ENCODE measurements at regions not wholly inside any gene's neighbourhood (a gene's known extent, or its start where the extent isn't known, plus 50 kb on each side); places are given as distances from the start of the nearest gene placed in this dataset.

DNA sequence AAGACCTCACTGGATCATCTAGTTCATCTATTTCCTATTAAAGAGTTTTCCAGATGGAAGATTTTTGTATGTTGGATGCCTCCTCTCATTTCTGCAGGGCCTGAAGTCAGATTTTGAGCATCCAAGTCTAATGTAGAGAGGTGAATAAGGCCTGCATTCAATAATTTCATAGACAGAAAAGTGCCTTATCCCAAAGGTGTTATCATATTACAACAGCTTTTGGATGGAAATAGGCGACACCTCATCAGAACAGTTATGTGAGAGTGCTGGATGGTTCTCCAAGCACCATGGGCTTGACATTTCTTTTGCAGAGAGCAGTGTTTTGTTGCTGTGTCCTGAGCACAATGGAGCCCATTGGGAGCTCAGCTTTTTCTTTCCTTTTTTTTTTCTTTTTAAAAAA lies 162.4 kb upstream of the MEOX2 start:
- Mint-ChIP-seq H3K9me3 (peaks cover 2 to 15% (median 9%) of the 10 kb centered on the region in 3 donors), H3K27me3 (no peaks in the 10 kb centered on the region), H3K36me3 (no peaks in the 10 kb centered on the region), H3K4me3 (no peak overlapping the region), H3K27ac (no peak overlapping the region), H3K4me1 (no peaks in the 10 kb centered on the region)
- H3K9me3 ChIP-seq = no peaks in the 10 kb centered on the region
- no CpG with 5 or more reads among the region's 1 CpG for WGBS (ENCODE audit: insufficient coverage)
- no peak overlapping the region for H3K4me3 ChIP-seq (ENCODE audit: control insufficient read depth in 1 of 2, extremely low read depth in 1 of 2, low read length in 1 of 2)
- DNase-seq (no peak), ATAC-seq (replicated peaks in 1 of 4) (no peak)
- no peak overlapping the region for H3K27ac ChIP-seq (ENCODE audit: low read length)
- no peaks in the 10 kb centered on the region for H3K27me3 ChIP-seq (replicated peaks in 1 of 2; ENCODE audit: control insufficient read depth in 2 of 2, extremely low read depth in 1 of 2, insufficient read depth in 2 of 2, low read length in 1 of 2)
- no peaks in the 10 kb centered on the region for H3K4me1 ChIP-seq (ENCODE audit: control insufficient read depth in 1 of 2, extremely low read depth in 1 of 2, insufficient read depth in 2 of 2, low read length in 2 of 2)
- CTCF ChIA-PET = no interaction called here
- POLR2A ChIA-PET = no interaction called here
- H3K36me3 ChIP-seq (ENCODE audit: control insufficient read depth in 2 of 2, extremely low read depth in 1 of 2, insufficient read depth in 1 of 2, low read length in 1 of 2) = no peaks in the 10 kb centered on the region

DNA sequence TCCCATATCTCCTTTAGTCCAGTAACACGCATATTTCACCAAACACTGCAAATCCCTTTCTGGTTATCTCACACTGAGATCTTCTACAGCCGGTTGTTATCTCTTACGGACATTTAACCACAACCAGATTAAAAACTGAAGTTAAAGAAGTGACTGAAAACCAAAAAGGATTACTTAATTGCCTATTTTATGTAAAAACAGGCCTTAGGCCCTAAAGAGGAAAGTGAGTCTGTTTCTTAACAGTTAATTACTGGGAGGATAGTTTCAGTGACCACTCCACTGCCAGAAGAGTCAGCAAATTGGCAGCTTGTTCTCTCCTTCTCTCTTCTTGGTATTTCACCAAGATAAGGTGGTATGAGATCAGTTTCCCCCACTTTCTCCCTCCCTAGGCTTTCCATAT lies 161.9 kb upstream of the MEOX2 start:
- no peaks in the 10 kb centered on the region for H3K27me3 ChIP-seq (replicated peaks in 1 of 2; ENCODE audit: control insufficient read depth in 2 of 2, extremely low read depth in 1 of 2, insufficient read depth in 2 of 2, low read length in 1 of 2)
- H3K4me3 Mint-ChIP-seq = no peak overlapping the region
- no peaks in the 10 kb centered on the region for H3K4me1 Mint-ChIP-seq
- no peak overlapping the region for H3K4me3 ChIP-seq (ENCODE audit: control insufficient read depth in 1 of 2, extremely low read depth in 1 of 2, low read length in 1 of 2)
- no peaks in the 10 kb centered on the region for H3K27me3 Mint-ChIP-seq
- no peak overlapping the region for H3K27ac ChIP-seq (ENCODE audit: low read length)
- no peaks in the 10 kb centered on the region for H3K36me3 Mint-ChIP-seq
- H3K27ac Mint-ChIP-seq = no peak overlapping the region
- WGBS (ENCODE audit: insufficient coverage) = no CpG with 5 or more reads among the region's 3 CpGs
- CTCF ChIA-PET = no interaction called here
- no peak for ATAC-seq (replicated peaks in 1 of 4)
- H3K9me3 Mint-ChIP-seq = peaks cover 2 to 14% (median 11%) of the 10 kb centered on the region in 3 donors
- no peaks in the 10 kb centered on the region for H3K9me3 ChIP-seq
- H3K36me3 ChIP-seq (ENCODE audit: control insufficient read depth in 2 of 2, extremely low read depth in 1 of 2, insufficient read depth in 1 of 2, low read length in 1 of 2) = no peaks in the 10 kb centered on the region
- POLR2A ChIA-PET = no interaction called here
- H3K4me1 ChIP-seq (ENCODE audit: control insufficient read depth in 1 of 2, extremely low read depth in 1 of 2, insufficient read depth in 2 of 2, low read length in 2 of 2) = no peaks in the 10 kb centered on the region
- no peak for DNase-seq

DNA sequence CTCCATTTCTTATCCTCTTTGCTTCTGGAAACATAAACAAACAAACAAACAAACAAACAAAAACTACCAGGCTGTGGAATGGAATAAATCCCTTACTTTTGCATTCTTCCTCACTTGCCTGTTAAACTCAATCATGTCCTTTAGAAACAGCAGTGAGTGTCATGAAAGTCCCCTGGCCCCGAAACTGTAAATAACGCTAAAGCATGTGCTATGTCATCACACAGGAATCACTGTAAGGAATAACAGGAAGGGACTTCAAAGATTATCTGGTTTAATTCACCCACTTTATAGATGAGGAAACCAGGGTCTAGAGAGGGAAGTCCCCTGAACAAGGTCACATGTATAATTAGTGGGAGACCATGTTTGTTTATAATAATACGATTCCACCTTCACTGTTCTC lies 159.4 kb upstream of the MEOX2 start:
- ChIA-PET CTCF (no interaction called here), POLR2A (no interaction called here)

DNA sequence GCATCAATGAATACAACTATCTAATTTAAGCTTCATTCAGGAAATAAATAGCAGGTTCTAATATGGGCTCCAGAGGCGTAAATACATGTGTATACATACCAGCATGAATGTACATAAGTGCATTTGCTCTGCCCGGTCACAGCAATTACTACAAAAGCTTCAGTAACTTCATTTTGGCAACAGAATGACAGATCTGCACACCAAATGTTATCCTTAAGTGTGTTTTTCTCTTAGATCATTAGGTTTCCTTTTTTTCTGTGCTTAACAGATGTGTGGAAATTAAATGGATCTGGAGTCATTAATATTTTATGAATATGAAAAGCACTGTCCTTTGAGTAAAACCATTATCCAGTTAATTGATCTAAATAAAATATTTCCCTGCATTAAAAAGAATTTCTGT lies 159.0 kb upstream of the MEOX2 start:
- H3K27me3 ChIP-seq (replicated peaks in 1 of 2; ENCODE audit: control insufficient read depth in 2 of 2, extremely low read depth in 1 of 2, insufficient read depth in 2 of 2, low read length in 1 of 2) = no peaks in the 10 kb centered on the region
- H3K9me3 ChIP-seq = no peaks in the 10 kb centered on the region
- H3K27ac Mint-ChIP-seq = no peak overlapping the region
- H3K27ac ChIP-seq (ENCODE audit: low read length) = no peak overlapping the region
- H3K4me1 ChIP-seq (ENCODE audit: control insufficient read depth in 1 of 2, extremely low read depth in 1 of 2, insufficient read depth in 2 of 2, low read length in 2 of 2) = no peaks in the 10 kb centered on the region
- H3K27me3 Mint-ChIP-seq = no peaks in the 10 kb centered on the region
- DNase-seq (no peak), ATAC-seq (replicated peaks in 1 of 4) (no peak)
- POLR2A ChIA-PET = no interaction called here
- H3K36me3 Mint-ChIP-seq = no peaks in the 10 kb centered on the region
- CTCF ChIA-PET = no interaction called here
- H3K9me3 Mint-ChIP-seq = peaks cover 0 to 11% (median 9%) of the 10 kb centered on the region in 3 donors
- no peak overlapping the region for H3K4me3 ChIP-seq (ENCODE audit: control insufficient read depth in 1 of 2, extremely low read depth in 1 of 2, low read length in 1 of 2)
- H3K4me1 Mint-ChIP-seq = no peaks in the 10 kb centered on the region
- WGBS (ENCODE audit: insufficient coverage) = 100% methylated on average over 1 of the region's 2 CpGs
- H3K36me3 ChIP-seq (ENCODE audit: control insufficient read depth in 2 of 2, extremely low read depth in 1 of 2, insufficient read depth in 1 of 2, low read length in 1 of 2) = no peaks in the 10 kb centered on the region
- H3K4me3 Mint-ChIP-seq = no peak overlapping the region

More for the DNA sequence above, 159.4 kb upstream of the MEOX2 start:
- H3K4me1 ChIP-seq (ENCODE audit: control insufficient read depth in 1 of 2, extremely low read depth in 1 of 2, insufficient read depth in 2 of 2, low read length in 2 of 2) = no peaks in the 10 kb centered on the region
- H3K27ac Mint-ChIP-seq = no peak overlapping the region
- no peak overlapping the region for H3K27ac ChIP-seq (ENCODE audit: low read length)
- H3K27me3 ChIP-seq (replicated peaks in 1 of 2; ENCODE audit: control insufficient read depth in 2 of 2, extremely low read depth in 1 of 2, insufficient read depth in 2 of 2, low read length in 1 of 2) = no peaks in the 10 kb centered on the region
- H3K4me3 Mint-ChIP-seq = no peak overlapping the region
- H3K9me3 ChIP-seq = no peaks in the 10 kb centered on the region
- DNase-seq = no peak
- no peak overlapping the region for H3K4me3 ChIP-seq (ENCODE audit: control insufficient read depth in 1 of 2, extremely low read depth in 1 of 2, low read length in 1 of 2)
- ATAC-seq (replicated peaks in 1 of 4) = no peak
- no peaks in the 10 kb centered on the region for H3K27me3 Mint-ChIP-seq
- H3K9me3 Mint-ChIP-seq = peaks cover 0 to 11% (median 9%) of the 10 kb centered on the region in 3 donors
- no peaks in the 10 kb centered on the region for H3K4me1 Mint-ChIP-seq
- no peaks in the 10 kb centered on the region for H3K36me3 Mint-ChIP-seq
- no CpG with 5 or more reads among the region's 3 CpGs for WGBS (ENCODE audit: insufficient coverage)
- H3K36me3 ChIP-seq (ENCODE audit: control insufficient read depth in 2 of 2, extremely low read depth in 1 of 2, insufficient read depth in 1 of 2, low read length in 1 of 2) = no peaks in the 10 kb centered on the region

DNA sequence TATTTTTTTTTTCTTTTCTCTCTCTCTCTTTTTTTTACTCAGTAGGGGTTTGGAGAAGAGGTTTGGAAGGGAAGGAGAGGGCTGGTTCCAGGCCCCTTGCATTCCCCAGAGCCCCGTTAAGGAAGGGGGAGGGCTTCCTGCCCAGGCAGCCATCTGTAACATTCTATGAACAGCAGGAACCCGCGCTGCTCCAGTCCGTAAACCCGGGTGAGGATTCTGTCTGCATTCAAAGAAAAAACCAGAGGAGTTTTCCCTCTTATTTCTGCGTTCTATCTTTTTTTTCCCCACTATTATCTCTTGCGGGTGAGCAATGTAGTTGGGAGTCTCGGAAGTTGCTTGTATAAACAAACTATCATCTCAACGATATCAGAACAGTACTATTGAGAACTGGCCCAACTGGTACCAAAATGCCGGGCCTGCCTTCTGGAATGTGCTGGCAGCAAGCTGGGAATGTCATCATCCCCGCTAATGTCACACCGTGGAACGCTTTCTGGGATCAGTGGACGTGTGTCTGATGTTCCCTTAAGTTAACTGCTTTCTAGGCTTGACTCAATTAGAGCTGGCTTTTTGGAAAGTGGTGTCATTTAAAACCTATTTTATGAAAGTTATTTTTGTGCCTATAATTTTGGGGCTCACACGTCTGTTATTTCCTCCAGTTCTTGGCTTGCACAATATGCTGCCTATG lies 153.1 kb upstream of the MEOX2 start:
- WGBS (ENCODE audit: insufficient coverage) = 58% methylated on average over 2 of the region's 15 CpGs
- H3K27me3 ChIP-seq (replicated peaks in 1 of 2; ENCODE audit: control insufficient read depth in 2 of 2, extremely low read depth in 1 of 2, insufficient read depth in 2 of 2, low read length in 1 of 2) = no peaks in the 10 kb centered on the region
- ChIA-PET POLR2A (no interaction called here), CTCF (no interaction called here)
- no peaks in the 10 kb centered on the region for H3K36me3 Mint-ChIP-seq
- no peaks in the 10 kb centered on the region for H3K9me3 ChIP-seq
- H3K27me3 Mint-ChIP-seq = no peaks in the 10 kb centered on the region
- no peak overlapping the region for H3K4me3 Mint-ChIP-seq
- no peak overlapping the region for H3K27ac Mint-ChIP-seq
- ATAC-seq (replicated peaks in 1 of 4) (no peak), DNase-seq (no peak)
- peaks cover under 1 to 11% (median 4%) of the 10 kb centered on the region in 3 donors for H3K9me3 Mint-ChIP-seq
- no peaks in the 10 kb centered on the region for H3K4me1 Mint-ChIP-seq
- no peak overlapping the region for H3K27ac ChIP-seq (ENCODE audit: low read length)
- no peaks in the 10 kb centered on the region for H3K4me1 ChIP-seq (ENCODE audit: control insufficient read depth in 1 of 2, extremely low read depth in 1 of 2, insufficient read depth in 2 of 2, low read length in 2 of 2)
- H3K36me3 ChIP-seq (ENCODE audit: control insufficient read depth in 2 of 2, extremely low read depth in 1 of 2, insufficient read depth in 1 of 2, low read length in 1 of 2) = no peaks in the 10 kb centered on the region
- no peak overlapping the region for H3K4me3 ChIP-seq (ENCODE audit: control insufficient read depth in 1 of 2, extremely low read depth in 1 of 2, low read length in 1 of 2)

DNA sequence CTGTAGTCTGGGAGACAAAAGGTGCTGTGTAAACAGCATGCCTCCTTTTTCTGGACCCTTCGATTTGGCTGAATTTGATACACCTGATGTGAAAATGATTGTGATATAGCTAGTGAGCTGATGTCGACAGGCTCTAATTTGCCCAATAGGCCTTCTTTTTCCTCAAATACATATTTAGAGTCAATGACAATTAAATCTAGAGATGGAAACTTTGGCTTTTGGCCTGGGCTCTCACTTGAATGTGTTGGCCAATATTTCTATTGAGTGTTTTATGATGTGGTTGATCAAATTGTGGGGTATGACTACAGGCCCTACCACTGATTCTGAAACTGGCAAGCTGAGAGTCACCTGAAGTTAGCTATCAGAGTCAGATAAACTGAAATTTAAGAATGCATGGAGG lies 151.8 kb upstream of the MEOX2 start:
- H3K27ac ChIP-seq (ENCODE audit: low read length) = no peak overlapping the region
- DNase-seq = no peak
- peaks cover 0 to 4% (median 3%) of the 10 kb centered on the region in 3 donors for H3K9me3 Mint-ChIP-seq
- H3K4me1 ChIP-seq (ENCODE audit: control insufficient read depth in 1 of 2, extremely low read depth in 1 of 2, insufficient read depth in 2 of 2, low read length in 2 of 2) = no peaks in the 10 kb centered on the region
- no CpG with 5 or more reads among the region's 2 CpGs for WGBS (ENCODE audit: insufficient coverage)
- no peaks in the 10 kb centered on the region for H3K4me1 Mint-ChIP-seq
- ChIA-PET CTCF (no interaction called here), POLR2A (no interaction called here)
- H3K4me3 ChIP-seq (ENCODE audit: control insufficient read depth in 1 of 2, extremely low read depth in 1 of 2, low read length in 1 of 2) = no peak overlapping the region
- no peaks in the 10 kb centered on the region for H3K9me3 ChIP-seq
- no peaks in the 10 kb centered on the region for H3K36me3 Mint-ChIP-seq
- no peaks in the 10 kb centered on the region for H3K36me3 ChIP-seq (ENCODE audit: control insufficient read depth in 2 of 2, extremely low read depth in 1 of 2, insufficient read depth in 1 of 2, low read length in 1 of 2)
- no peaks in the 10 kb centered on the region for H3K27me3 Mint-ChIP-seq
- no peaks in the 10 kb centered on the region for H3K27me3 ChIP-seq (replicated peaks in 1 of 2; ENCODE audit: control insufficient read depth in 2 of 2, extremely low read depth in 1 of 2, insufficient read depth in 2 of 2, low read length in 1 of 2)
- no peak overlapping the region for H3K27ac Mint-ChIP-seq
- no peak for ATAC-seq (replicated peaks in 1 of 4)
- H3K4me3 Mint-ChIP-seq = no peak overlapping the region
